B cell (primary cell): ENCODE measurements at regions not wholly inside any gene's neighbourhood (a gene's known extent, or its start where the extent isn't known, plus 50 kb on each side); places are given as distances from the start of the nearest gene placed in this dataset.

Experiments
- ATAC-seq: fragments of 200-7000 bp; cut with Tn5 transposase; one replicate; pipeline ENCODE4 v1.10.0; 2021; ENCODE audit warnings: low read depth, mild to moderate bottlenecking, moderate number of reproducible peaks, moderate library complexity
- CTCF ChIA-PET: fragments of 350-600 bp; sonication (Branson Sonifier 250); formaldehyde crosslinking; loops from one replicate; lab custom pipeline; 2021; ENCODE audit warnings: antibody characterized with exemption, inconsistent platforms; lab: Charles Lee
- POLR2A ChIA-PET: fragments of 350-600 bp; sonication (Branson Sonifier 250); formaldehyde crosslinking; loops from one replicate; lab custom pipeline; 2021; ENCODE audit warnings: antibody characterized with exemption; lab: Charles Lee
- DNase-seq: peaks from one replicate; pipeline ENCODE4 v3.0.0; 2013
- H2AFZ ChIP-seq: 2 replicates; pipeline ENCODE4 v1.6.1; 2012; ENCODE audit warnings: mild to moderate bottlenecking, low read depth, low read length; ENCODE audit not compliant: insufficient read depth, poor library complexity, severe bottlenecking
- H3K27ac ChIP-seq, 2 donors: 1 replicate in 1 of 2; 2 replicates in 1 of 2; pipeline ENCODE4 v1.5.1; 2012 to 2013; ENCODE audit warnings: low read length in 2 of 2, mild to moderate bottlenecking in 2 of 2, moderate library complexity in 1 of 2
- H3K27me3 ChIP-seq, 4 experiments: fragments of 200-600 bp in 1 of 4; sonication (generic) in 1 of 4; replicated peaks in 1 of 4; 1 replicate in 2 of 4; 2 replicates in 2 of 4; pipeline versions ENCODE4 v1.6.1 to v1.7.0; 2013 to 2016; ENCODE audit warnings: low read length in 3 of 4, mild to moderate bottlenecking in 2 of 4, mixed read lengths in 1 of 4, moderate library complexity in 1 of 4; ENCODE audit not compliant: insufficient read depth in 4 of 4, control insufficient read depth in 3 of 4; ENCODE audit errors: control extremely low read depth in 1 of 4
- H3K36me3 ChIP-seq, 2 experiments: replicated peaks in 1 of 2; 1 replicate in 1 of 2; 2 replicates in 1 of 2; pipeline versions ENCODE4 v1.6.1 to v1.7.1; 2013; ENCODE audit warnings: low read length in 1 of 2; ENCODE audit not compliant: insufficient read depth in 2 of 2, control insufficient read depth in 1 of 2; ENCODE audit errors: control extremely low read depth in 1 of 2, extremely low read depth in 1 of 2
- H3K4me1 ChIP-seq, 2 donors: fragments of 200-600 bp in 1 of 2; sonication (generic) in 1 of 2; 1 replicate in 1 of 2; 2 replicates in 1 of 2; pipeline versions ENCODE4 v1.5.1 to v1.6.1; 2013 to 2017; ENCODE audit warnings: low read length in 2 of 2; ENCODE audit not compliant: control insufficient read depth in 2 of 2, insufficient read depth in 2 of 2
- H3K4me2 ChIP-seq: replicated peaks from 2 replicates; pipeline ENCODE3; 2012; ENCODE audit warnings: mild to moderate bottlenecking, low read depth, low read length; ENCODE audit not compliant: poor library complexity, severe bottlenecking
- H3K4me3 ChIP-seq, 5 experiments: fragments of 200-600 bp in 1 of 5; sonication (generic) in 1 of 5; 1 replicate in 3 of 5; 2 replicates in 2 of 5; pipeline versions ENCODE4 v1.5.1 to v1.7.0; 2011 to 2016; ENCODE audit warnings: low read length in 4 of 5, mild to moderate bottlenecking in 4 of 5, low read depth in 2 of 5, control low read depth in 1 of 5, moderate library complexity in 1 of 5; ENCODE audit not compliant: insufficient read depth in 1 of 5; ENCODE audit errors: control extremely low read depth in 1 of 5, extremely low read depth in 1 of 5
- H3K79me2 ChIP-seq: fragments of 200-600 bp; sonication (generic); one replicate; pipeline ENCODE4 v1.6.0; 2016; ENCODE audit warnings: low read length; ENCODE audit not compliant: control insufficient read depth, insufficient read depth
- H3K9ac ChIP-seq: fragments of 200-600 bp; sonication (generic); 2 replicates; pipeline ENCODE4 v1.6.1; 2017; ENCODE audit warnings: mild to moderate bottlenecking, low read length, moderate library complexity
- H3K9me3 ChIP-seq, 3 donors: one replicate each; pipeline versions ENCODE4 v1.6.1 to v1.7.1; 2013; ENCODE audit warnings: low read length in 2 of 3; ENCODE audit not compliant: control insufficient read depth in 2 of 3, insufficient read depth in 1 of 3; ENCODE audit errors: control extremely low read depth in 1 of 3
- H4K20me1 ChIP-seq: 2 replicates; pipeline ENCODE4 v1.6.0; 2012; ENCODE audit warnings: mild to moderate bottlenecking, low read length; ENCODE audit not compliant: insufficient read depth, control insufficient read depth, poor library complexity, severe bottlenecking
- H3K27ac Mint-ChIP-seq: one replicate; pipeline ENCODE4 v1.8.0; 2021; ENCODE audit warnings: mixed read lengths
- H3K27me3 Mint-ChIP-seq: one replicate; pipeline ENCODE4 v1.8.0; 2021; ENCODE audit warnings: mixed read lengths
- H3K4me1 Mint-ChIP-seq: one replicate; pipeline ENCODE4 v1.8.0; 2021; ENCODE audit warnings: mixed read lengths
- H3K4me3 Mint-ChIP-seq: one replicate; pipeline ENCODE4 v1.8.0; 2021; ENCODE audit warnings: mixed read lengths
- H3K9me3 Mint-ChIP-seq: one replicate; pipeline ENCODE4 v1.8.0; 2022; ENCODE audit warnings: mixed read lengths; ENCODE audit not compliant: insufficient read depth
- EZH2 ChIP-seq: IDR thresholded peaks from 2 replicates; pipeline ENCODE4 v1.6.1; 2012; ENCODE audit warnings: borderline replicate concordance, low read depth, mild to moderate bottlenecking, moderate library complexity, low read length; ENCODE audit not compliant: insufficient read depth, poor library complexity, severe bottlenecking
- WGBS: methylation state at CpG from one replicate; pipeline ENCODE4 v1.1.5; 2013; ENCODE audit warnings: missing lambda C conversion rate; ENCODE audit not compliant: insufficient coverage; 5-methylcytosine and 5-hydroxymethylcytosine counted together
- intact Hi-C: fragments of 100-400 bp; cut with micrococcal nuclease; formaldehyde crosslinking; loops from one replicate; pipeline ENCODE4 v1.10.0; 2022
- TF ChIP-seq, protein P1 (sequence below): fragments of 200-600 bp; IDR thresholded peaks from one replicate; pipeline ENCODE4 v1.8.0; 2022; ENCODE audit warnings: antibody characterized with exemption, mild to moderate bottlenecking

DNA sequence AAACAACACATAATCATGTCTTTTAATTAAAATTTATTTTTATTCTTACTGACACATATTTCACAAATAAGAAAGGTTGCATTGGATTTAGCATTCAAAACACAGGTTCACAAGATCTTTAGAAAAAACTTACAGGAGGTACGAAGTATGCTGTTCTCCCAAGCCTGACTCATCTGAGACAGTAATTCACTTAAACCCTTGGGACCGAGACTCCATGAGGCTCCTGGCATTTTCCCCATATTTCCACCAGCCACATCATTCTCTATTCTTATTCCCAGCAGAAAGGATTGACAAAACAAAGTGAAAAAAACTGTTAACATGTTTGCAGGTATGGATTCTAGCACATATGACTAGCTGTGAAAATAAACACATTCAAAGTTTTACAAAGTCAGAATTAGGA, 52.6 kb downstream of the CNTN3 start:
- WGBS = 90% methylated on average over 2 of the region's 2 CpGs
- H3K4me1 ChIP-seq = no peaks in the 10 kb centered on the region
- Mint-ChIP-seq H3K27me3 (no peaks in the 10 kb centered on the region), H3K4me1 (no peaks in the 10 kb centered on the region), H3K4me3 (no peak overlapping the region), H3K9me3 (peaks cover 5% of the 10 kb centered on the region), H3K27ac (no peak overlapping the region)
- no peaks in the 10 kb centered on the region for H3K36me3 ChIP-seq
- no peak overlapping the region for H3K4me3 ChIP-seq
- no peak overlapping the region for H3K27ac ChIP-seq
- ChIA-PET POLR2A (no interaction called here), CTCF (no interaction called here)
- peaks cover 0 to 1% (median 0%) of the 10 kb centered on the region in 3 donors for H3K9me3 ChIP-seq
- no peak overlapping the region for H2AFZ ChIP-seq
- no peaks in the 10 kb centered on the region for H4K20me1 ChIP-seq
- TF ChIP-seq, protein P1, sequence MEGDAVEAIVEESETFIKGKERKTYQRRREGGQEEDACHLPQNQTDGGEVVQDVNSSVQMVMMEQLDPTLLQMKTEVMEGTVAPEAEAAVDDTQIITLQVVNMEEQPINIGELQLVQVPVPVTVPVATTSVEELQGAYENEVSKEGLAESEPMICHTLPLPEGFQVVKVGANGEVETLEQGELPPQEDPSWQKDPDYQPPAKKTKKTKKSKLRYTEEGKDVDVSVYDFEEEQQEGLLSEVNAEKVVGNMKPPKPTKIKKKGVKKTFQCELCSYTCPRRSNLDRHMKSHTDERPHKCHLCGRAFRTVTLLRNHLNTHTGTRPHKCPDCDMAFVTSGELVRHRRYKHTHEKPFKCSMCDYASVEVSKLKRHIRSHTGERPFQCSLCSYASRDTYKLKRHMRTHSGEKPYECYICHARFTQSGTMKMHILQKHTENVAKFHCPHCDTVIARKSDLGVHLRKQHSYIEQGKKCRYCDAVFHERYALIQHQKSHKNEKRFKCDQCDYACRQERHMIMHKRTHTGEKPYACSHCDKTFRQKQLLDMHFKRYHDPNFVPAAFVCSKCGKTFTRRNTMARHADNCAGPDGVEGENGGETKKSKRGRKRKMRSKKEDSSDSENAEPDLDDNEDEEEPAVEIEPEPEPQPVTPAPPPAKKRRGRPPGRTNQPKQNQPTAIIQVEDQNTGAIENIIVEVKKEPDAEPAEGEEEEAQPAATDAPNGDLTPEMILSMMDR = no peak
- no peak for TF ChIP-seq EZH2
- intact Hi-C loops = no loop called here
- no peaks in the 10 kb centered on the region for H3K79me2 ChIP-seq
- H3K27me3 ChIP-seq = no peaks in the 10 kb centered on the region
- DNase-seq = no peak
- ATAC-seq = no peak
- H3K9ac ChIP-seq = no peak overlapping the region
- H3K4me2 ChIP-seq = no peak overlapping the region

DNA sequence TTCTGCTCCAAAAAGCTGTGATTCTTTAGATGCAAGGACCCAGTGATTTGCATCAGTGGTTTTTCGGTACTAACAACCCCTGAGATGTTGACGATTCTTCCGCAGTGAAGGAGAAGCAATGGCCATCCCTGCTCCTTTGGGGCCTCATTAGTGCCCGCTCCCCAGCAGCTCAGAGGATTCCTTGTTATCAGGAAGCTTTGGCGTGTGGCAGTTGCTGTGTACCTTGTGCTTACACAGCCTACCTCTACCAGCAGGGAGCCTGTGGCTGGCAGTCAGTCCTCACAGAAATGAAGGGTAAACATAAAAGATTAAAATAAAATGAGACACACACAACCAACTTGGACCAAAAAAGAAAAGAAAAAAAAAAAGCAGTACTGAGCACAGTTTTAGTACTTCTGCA, 55.2 kb downstream of the CNTN3 start:
- CTCF ChIA-PET = no interaction called here
- Histone ChIP-seq H3K4me1 (no peaks in the 10 kb centered on the region), H2AFZ (no peak overlapping the region), H3K27ac (no peak overlapping the region), H3K4me2 (no peak overlapping the region), H3K79me2 (no peaks in the 10 kb centered on the region), H4K20me1 (no peaks in the 10 kb centered on the region), H3K36me3 (no peaks in the 10 kb centered on the region), H3K9ac (no peak overlapping the region), H3K9me3 (peaks cover 0 to 1% (median 0%) of the 10 kb centered on the region in 3 donors), H3K4me3 (no peak overlapping the region), H3K27me3 (no peaks in the 10 kb centered on the region)
- no peak for ATAC-seq
- Mint-ChIP-seq H3K27me3 (no peaks in the 10 kb centered on the region), H3K9me3 (peaks cover 11% of the 10 kb centered on the region), H3K27ac (no peak overlapping the region), H3K4me1 (no peaks in the 10 kb centered on the region), H3K4me3 (no peak overlapping the region)
- intact Hi-C loops = no loop called here
- POLR2A ChIA-PET = no interaction called here
- no peak for DNase-seq
- TF ChIP-seq EZH2 = no peak
- TF ChIP-seq, protein P1 = no peak
- 100% methylated on average over 3 of the region's 5 CpGs for WGBS
